ENCODE measurements at regions not wholly inside any gene's neighbourhood (a gene's known extent, or its start where the extent isn't known, plus 50 kb on each side); places are given as distances from the start of the nearest gene placed in this dataset.

DNA sequence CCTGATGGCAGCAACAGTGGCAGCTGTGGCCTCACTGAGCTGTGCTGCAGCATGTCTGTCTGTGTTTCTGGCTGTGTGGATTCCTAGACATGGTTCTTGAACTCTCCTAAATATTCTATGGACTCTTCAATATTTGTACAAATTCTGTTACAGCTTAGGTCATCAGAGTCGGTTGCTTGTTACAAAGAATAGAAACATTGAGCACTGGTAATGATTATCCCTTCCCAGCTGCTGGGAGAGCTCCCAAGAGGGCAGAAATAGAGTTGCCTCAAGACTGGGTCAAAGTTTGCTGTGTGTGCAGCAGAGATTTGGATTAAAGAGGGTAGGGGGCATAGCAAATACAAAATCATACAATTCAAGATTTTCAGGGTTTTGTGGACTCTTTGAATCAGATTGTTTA is 337.1 kb upstream of the AKR1E2 start:
- TF ChIP-seq, protein P1, sequence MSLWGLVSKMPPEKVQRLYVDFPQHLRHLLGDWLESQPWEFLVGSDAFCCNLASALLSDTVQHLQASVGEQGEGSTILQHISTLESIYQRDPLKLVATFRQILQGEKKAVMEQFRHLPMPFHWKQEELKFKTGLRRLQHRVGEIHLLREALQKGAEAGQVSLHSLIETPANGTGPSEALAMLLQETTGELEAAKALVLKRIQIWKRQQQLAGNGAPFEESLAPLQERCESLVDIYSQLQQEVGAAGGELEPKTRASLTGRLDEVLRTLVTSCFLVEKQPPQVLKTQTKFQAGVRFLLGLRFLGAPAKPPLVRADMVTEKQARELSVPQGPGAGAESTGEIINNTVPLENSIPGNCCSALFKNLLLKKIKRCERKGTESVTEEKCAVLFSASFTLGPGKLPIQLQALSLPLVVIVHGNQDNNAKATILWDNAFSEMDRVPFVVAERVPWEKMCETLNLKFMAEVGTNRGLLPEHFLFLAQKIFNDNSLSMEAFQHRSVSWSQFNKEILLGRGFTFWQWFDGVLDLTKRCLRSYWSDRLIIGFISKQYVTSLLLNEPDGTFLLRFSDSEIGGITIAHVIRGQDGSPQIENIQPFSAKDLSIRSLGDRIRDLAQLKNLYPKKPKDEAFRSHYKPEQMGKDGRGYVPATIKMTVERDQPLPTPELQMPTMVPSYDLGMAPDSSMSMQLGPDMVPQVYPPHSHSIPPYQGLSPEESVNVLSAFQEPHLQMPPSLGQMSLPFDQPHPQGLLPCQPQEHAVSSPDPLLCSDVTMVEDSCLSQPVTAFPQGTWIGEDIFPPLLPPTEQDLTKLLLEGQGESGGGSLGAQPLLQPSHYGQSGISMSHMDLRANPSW (CRISPR knock-in tag; IDR thresholded peaks at IDR 0.05), result no peak
- TF ChIP-seq, protein P2, sequence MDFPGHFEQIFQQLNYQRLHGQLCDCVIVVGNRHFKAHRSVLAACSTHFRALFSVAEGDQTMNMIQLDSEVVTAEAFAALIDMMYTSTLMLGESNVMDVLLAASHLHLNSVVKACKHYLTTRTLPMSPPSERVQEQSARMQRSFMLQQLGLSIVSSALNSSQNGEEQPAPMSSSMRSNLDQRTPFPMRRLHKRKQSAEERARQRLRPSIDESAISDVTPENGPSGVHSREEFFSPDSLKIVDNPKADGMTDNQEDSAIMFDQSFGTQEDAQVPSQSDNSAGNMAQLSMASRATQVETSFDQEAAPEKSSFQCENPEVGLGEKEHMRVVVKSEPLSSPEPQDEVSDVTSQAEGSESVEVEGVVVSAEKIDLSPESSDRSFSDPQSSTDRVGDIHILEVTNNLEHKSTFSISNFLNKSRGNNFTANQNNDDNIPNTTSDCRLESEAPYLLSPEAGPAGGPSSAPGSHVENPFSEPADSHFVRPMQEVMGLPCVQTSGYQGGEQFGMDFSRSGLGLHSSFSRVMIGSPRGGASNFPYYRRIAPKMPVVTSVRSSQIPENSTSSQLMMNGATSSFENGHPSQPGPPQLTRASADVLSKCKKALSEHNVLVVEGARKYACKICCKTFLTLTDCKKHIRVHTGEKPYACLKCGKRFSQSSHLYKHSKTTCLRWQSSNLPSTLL (IDR thresholded peaks at IDR 0.05), result no peak
- TF ChIP-seq ETV1 (tag; conservative IDR thresholded peaks at IDR 0.05; ENCODE audit: low read depth) (no peak), TEAD2 (tag; IDR thresholded peaks at IDR 0.05) (no peak), EZH2 (IDR thresholded peaks at IDR 0.05; ENCODE audit: borderline replicate concordance, low read depth, low read length) (no peak), KDM5B (IDR thresholded peaks at IDR 0.05; ENCODE audit: insufficient replicate concordance, low read depth, low read length) (no peak), NONO (IDR thresholded peaks at IDR 0.05; ENCODE audit: low read depth in 2 of 2, low read length in 1 of 2) (no peak), JUND (IDR thresholded peaks at IDR 0.05; ENCODE audit: borderline replicate concordance, low read depth, low read length) (no peak), JUND (tag; IDR thresholded peaks at IDR 0.05; ENCODE audit: borderline replicate concordance, low read depth, low read length) (no peak), SMAD4 (CRISPR knock-in tag; conservative IDR thresholded peaks at IDR 0.05) (no peak), RFX5 (IDR thresholded peaks at IDR 0.05; ENCODE audit: low read depth, low read length) (no peak), POLR2A (conservative IDR thresholded peaks at IDR 0.05) (no peak), ZNF124 (CRISPR knock-in tag; IDR thresholded peaks at IDR 0.05) (no peak), HDAC1 (IDR thresholded peaks at IDR 0.05) (no peak)
- TF ChIP-seq, protein P3, sequence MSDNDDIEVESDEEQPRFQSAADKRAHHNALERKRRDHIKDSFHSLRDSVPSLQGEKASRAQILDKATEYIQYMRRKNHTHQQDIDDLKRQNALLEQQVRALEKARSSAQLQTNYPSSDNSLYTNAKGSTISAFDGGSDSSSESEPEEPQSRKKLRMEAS (CRISPR knock-in tag; IDR thresholded peaks at IDR 0.05), result no peak

All from K562 (cell line).